GM21390 (cell line): ENCODE measurements at regions not wholly inside any gene's neighbourhood (a gene's known extent, or its start where the extent isn't known, plus 50 kb on each side); places are given as distances from the start of the nearest gene placed in this dataset.
"Not testable (repeated sequence)": the region's sequence is repeated elsewhere in the genome, so short reads cannot be mapped to it uniquely, and the experiment has no call there.

Experiments used
- ATAC-seq: cut with Tn5 transposase; IDR thresholded peaks from one replicate; pipeline ENCODE4 v1.9.1; 2021; ENCODE audit not compliant: unreplicated experiment

DNA sequence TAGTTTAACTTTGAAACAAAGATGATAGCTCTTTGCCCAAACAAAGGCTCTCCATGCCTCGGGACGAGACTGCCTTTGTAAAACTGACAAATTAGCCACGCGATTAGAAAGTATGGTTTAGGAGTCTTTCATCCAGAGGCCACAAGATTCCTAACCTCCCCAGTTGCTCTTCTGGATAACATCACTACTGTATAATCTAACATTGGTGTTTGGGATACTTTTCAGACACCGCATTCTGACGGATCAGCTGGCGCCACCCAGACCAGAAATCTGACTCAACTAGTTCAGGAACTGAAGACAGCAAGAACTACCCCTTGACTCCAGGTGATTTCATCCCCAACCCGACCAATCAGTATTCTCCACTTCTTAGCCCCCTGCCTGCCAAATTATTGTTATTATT is 98.1 kb upstream of the TEX13D start:
- ATAC-seq, result no peak

DNA sequence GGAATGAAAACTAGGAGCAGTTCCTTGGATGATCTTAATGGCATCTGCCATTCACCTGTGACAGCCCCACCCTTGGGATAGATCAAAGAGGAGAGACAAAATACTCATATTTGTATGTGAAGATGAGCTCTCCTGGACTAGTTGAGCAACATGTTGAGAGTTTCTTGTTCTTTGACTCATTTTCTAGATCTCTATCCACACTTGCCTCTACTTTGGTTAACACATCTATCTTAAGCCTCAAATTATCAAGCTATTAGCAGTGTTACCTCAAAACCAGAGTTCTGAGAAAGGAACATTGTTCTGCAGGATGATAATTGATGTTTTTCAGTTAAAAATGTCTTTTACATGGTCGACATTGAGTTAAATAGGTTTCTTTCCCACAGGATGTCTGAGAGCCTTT is 94.2 kb upstream of the TEX13D start:
- no peak for ATAC-seq

DNA sequence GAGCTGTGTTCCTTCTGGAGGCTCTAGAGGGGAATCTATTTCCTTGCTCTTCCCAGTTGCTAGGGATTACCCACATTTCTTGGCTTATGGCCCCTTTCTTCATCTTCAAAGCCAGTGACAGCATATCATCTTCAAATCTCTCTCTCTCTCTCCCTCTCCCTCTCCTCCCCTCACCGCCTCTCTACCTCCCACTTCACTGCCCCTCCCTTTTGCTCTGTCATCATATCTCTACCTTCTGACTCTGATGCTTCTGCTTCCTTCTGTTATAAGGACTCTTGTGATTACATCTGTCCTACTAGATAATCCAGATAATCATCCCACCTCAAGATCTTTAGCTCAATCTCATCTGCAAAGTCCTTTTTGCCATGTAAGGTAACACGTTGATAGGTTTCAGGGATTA is 93.1 kb upstream of the TEX13D start:
- no peak for ATAC-seq

DNA sequence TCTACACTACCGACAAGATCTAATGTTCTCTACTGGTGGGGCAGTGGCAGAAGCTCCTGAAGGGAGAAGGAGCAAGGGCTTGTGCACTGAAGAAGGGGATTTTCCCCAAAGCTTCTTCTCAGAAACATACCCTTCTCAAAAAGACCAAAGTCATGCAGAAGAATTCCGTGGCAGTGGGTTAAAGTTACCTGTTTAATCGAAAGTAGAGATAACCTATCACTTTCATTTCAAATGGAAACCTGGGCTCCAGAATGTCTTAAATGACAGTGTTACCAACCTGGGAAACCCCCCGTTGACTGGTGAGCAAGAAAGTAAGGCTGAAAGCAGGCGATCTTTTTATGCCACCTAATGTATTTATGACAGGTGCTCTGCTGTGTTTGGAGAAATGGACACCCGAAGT is 92.5 kb upstream of the TEX13D start:
- peak; percentile 94 for ATAC-seq

DNA sequence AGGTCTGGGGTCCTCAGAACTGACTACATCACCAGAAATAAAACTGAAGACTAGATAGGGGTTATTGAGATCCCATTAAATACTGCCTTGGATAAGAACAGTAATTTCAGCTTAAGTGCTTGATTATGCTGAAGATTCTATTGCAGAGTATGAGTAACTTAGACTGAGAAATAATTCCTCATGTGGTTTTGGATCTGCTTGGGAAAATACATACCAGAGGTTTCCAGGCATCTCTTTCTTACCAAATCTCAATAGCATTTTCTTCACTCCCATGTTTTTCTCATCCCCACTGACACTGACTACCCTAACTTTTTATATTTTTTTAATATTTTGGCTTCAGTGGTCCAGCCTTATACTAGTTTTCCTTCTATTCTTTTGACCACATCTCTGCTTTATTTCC is 92.0 kb upstream of the TEX13D start:
- ATAC-seq, result peak; percentile 2

DNA sequence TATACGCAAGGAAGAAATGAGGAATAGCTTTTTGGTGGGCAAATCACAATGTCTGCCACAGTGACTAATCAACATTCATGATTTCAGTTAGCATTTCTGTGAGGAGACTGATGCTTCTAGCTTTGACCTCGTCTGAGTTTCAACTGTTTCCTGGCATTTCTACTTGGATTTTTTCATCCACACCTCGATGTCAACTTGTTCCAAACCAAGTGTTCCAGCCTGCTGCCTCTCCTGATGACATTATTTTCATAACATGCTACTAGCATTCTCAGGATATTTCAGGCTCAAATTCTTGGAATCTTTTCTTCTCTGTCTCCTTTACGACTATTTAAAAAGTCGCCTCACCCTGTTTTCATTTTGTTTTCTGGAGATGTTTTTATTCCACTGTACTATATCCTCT is 90.3 kb upstream of the TEX13D start:
- ATAC-seq, result no peak

DNA sequence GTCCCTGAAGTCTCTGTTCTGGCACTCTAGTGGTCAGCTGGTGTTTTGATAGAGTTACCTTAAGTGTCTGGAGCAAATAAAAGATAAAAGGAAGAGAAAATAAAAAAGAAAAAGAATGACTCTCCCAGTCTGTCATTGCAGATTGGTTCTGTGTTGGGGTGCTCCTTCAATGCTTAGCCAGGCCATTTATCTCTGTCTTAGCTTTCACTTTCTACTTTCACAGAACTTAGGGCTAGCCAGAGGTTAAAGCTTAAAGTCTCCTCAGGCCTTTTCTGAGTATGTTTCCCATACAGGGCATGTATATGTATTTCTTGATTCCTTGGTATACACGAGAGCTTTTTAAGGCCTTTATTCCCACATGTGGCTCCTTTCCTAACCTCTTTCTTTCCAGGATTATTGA is 83.1 kb upstream of the TEX13D start:
- ATAC-seq, result no peak

DNA sequence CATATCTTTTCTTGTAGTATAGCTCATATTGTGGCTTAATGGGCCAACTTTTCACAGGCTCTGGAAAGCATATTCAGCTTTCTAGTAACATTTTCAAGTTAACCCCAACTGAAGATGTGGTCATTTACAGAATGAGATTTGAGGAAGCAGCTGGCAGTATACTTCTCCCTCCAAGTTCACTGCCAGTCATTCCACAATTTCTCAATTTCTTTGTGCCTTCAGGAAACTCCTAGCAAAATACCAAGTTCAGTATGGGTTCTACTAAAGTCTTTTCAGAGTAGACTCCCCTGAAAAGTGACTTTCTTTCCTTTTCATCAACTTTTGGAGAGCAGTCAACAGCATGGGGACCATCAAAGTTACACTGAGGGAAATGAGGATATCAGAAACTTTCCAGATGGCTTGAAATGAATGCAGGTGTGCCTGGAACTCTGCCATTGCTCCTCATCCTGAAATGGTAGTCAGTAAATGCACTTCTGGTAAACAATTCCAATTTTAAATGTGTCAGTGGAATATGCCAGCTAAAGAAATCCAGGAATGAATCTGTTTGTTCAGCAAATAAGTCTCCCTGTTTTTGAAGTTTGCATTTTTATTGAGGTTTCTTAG is 81.5 kb upstream of the TEX13D start:
- ATAC-seq, result no peak

DNA sequence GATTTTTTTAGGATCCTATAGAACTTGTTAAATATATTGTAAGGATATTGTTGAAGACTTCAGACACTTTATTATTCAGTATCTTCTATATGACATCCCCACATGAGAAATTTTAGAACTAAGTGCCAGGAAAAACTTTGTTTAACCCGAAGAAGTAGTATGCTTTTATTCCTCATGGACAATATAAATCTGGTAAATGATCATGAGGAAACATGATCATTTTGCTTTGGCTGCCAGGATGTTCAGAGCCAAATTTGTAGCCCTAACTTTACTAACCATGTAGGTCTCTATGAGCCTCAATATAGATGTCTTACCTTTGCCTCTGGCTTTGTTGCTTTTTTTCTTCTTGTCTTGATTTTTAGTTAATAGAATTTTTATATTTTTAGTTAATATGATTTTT is 77.8 kb upstream of the TEX13D start:
- no peak for ATAC-seq

DNA sequence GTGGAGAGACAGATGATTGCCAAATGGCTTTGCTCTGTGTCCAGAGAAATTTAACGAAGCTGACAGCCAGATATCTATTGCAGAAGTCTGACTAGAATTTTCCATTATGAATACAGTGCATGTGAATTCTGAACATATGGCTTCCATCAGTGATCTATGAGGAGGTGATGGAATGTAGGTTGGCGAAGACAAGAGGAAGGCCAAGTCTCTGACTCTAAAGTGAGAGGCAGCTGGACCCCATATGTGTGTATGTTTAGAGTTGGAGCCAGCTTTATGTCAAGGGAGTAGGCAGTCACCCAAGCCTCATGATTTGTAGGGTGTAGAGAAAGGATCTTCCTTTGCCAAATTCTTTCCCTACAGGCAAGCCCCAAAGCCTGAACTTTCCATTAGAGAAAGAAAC is 76.2 kb upstream of the TEX13D start:
- ATAC-seq, result no peak

DNA sequence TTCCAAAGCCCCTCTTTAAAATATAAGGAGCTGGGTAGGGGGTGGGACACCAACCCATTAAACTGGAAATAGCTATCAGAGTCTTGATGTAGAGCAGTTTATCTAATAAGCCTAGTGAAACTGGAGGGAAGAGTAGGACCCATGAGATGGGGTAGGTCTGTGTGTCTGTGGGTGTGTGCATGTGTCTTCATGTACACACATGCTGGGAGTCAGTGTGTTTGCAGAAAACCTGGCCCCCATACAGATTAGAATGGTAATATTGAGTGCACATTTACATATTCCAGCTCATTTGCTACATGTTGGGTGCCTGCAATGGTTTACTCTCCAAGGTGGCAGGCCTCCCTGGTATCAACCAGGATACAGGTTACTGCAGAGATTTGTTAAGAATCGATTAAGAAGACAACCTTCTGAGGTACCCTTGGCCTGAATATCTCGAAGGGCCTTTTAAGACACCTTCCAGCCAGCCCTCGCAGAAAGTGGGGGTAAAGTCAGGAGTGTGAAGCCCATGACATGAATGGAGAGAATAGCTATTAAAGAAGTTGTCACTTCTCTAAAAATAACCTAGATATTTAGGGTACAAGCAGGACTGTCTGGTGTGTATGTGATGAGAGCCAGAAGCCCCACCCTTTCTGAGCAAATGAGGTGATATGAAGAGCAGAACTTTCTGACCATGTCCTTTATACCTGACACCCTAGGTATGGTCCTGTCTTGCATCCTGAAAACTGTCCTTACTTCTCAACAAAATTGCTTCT is 75.7 kb upstream of the TEX13D start:
- no peak for ATAC-seq

DNA sequence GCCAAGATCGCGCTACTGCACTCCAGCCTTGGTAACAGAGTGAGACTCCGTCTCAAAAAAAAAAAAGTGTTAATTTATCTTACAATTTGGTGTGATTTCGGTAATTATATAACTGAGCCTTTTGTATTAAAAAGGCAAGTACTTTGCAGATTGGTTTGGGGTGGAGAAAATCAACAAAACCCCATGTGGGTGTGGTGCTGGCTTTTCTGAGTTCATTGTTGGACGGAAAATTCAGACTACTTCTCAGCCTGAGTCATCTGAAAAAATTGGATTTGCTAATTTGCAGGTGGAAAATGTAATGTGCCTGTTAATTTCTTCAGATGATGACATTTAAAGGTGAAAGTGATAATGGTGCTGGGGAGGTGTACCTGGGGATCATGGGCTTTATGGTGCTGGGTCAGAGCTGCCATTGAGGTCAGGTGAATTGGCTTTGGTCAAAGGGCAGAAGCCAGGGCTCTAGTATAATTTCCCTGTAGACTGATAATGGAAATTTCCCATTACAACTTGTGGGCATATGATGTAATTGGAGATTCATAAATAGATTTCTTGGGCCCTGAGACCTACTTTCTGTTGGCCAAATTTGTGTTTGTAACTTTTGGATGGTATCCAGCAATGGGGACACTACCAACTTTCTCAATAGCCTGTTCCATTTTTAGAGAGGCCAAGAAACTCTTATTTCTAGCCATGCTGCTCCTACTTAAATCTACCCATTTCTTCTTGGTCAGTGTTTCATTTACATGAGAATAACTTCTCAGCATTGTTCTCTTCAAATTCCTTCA is 74.3 kb upstream of the TEX13D start:
- no peak for ATAC-seq

DNA sequence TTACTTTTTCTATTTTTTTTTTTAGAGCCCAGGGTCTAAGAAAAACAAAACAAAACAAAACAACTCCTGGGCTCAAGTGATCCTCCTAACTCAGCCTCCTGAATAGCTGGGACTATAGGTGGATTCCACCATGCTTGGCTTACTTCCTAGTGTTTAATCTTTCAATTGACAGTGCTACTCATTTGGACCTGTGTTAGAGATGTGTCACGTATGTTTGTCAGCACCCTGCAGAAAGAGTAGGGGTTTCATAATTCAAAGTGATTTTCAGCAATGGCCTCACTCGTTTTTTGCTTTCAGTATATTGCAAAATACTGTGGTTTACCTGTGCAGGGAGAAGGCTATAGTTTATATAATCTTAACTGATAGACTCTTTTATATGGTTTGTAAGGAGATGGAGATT is 71.6 kb upstream of the TEX13D start:
- ATAC-seq, result no peak

DNA sequence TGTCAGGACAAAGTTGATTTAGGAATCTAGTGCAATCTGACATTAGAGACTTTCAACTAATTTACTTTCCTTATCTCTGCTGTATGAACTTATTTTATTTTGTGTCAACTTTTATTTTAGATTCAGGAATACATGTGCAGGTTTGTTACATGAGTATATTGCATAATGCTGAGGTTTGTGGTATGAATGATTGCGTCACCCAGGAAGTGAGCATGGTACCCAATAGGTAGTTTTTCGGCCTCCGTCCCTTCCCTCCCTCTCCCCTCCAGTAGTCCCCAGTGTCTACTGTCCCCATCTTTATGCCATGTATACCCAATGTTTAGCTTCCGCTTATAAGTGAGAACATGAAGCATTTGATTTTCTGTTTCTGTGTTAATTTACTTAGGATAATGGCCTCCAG is 68.7 kb upstream of the TEX13D start:
- ATAC-seq, result no peak

DNA sequence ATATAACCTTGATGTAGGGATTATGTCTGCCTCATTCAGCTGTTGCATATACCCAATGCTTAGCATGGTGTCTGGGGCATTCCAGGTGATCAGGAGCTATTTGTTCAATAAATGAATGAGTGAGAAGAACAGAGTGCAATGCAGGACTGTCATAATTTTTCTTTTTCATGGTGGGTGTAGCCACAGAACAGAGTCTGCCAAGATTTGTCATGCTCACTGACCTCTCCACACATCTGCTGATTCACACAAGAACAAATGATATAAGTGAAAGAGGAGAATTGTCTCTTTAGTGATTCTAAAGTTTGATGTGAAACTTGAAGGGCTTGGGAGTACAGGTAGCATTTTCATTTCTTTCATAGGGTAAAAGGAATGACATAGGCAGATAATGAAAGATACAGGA is 64.4 kb upstream of the TEX13D start:
- ATAC-seq, result no peak

DNA sequence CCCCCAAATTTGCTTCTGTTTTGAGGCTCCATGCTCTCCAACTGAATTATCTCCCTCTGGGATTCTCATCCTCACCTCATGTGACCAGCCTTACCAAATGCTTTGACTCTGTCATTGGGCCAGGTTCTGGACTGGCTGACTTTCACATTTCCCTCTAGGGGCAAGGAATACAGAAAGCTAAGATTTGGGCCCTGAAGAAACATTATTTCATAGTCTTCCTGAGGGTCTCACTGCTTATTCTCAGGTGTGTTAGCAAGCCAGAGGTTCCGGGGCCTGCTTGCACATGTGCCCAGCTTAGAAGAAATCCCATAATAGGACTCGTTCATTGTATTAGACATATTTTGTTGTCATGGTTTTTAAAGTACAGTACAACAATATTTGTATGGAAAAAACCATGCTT is 62.6 kb upstream of the TEX13D start:
- no peak for ATAC-seq

DNA sequence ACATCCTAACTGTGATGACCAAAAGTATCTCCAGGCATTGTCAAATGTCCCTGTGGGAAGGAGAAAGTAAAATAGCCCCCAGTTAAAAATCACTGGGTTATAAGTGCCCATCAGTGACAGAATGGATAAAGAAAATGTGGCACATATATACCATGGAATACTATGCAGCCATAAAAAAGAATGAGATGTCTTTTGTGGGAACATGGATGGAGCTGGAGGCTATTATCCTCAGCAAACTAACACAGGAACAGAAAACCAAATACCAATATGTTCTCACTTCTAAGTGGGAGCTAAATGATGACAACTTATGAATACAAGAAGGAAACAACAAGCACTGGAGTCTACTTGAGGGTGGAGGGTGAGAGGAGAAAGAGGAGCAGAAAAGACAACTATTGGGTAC is 60.9 kb upstream of the TEX13D start:
- ATAC-seq, result not testable (repeated sequence)

DNA sequence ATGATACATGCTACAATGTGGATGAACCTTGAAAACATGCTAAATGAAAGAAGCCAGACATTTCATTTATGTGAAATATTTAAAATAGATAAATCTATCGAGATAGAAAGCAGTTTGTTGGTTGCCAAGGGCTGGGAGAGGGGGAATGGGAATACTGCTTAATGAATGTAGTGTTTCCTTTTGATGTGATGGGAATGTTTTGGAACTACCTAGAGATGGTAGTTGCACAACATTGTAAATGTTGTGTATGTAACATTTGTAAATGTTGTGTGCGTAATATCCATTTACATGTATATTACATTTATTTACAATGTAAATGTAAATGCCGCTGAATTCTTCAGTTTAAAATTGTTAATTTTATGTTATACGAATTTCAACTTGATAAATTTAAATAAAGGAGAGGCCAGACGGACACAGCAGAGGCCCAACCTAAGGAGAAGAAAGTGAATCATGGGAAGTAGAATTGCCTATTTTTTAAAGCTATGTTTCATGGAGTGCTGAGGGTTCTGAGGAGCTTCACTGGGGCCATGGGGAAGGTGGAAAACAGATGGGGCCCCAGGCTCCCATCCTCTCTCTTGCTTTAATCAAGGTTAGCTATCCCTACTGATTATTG is 60.0 kb upstream of the TEX13D start:
- ATAC-seq, result no peak

DNA sequence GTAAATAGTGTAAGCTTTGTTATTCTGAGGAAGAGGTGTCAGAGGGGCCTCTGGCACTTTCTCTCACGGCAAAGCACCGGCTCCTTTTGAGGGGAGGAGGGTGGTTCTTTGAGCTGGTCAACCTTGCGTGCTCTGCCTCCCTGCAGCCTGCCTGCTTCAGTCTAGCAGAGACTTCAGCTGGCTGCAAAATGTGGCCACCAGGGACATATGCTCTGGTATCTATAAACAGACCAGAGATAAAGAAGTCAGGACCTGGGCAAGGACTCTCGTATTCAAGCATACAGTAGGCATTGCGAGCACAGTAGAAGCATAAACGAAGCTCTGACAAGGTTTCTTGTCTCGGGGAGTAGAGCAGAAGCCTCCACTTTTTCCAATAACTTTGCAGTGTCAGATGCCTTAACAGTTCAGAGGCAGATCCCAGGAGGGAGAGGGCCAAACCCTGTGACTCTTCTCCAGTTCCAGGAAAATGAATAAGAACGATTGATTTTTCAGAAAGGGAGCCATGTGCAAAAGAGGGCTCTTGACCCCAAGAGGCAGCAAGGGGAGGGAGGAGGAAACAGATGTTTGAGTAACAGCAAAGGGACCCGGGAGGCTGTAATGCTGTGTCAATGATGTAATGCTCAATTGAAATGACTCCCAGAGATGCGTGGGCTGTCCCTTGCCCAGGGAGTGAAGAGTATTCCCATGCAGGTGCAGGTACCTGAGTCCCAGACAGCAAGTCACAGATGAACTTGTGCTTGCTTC is 57.9 kb upstream of the TEX13D start:
- no peak for ATAC-seq

DNA sequence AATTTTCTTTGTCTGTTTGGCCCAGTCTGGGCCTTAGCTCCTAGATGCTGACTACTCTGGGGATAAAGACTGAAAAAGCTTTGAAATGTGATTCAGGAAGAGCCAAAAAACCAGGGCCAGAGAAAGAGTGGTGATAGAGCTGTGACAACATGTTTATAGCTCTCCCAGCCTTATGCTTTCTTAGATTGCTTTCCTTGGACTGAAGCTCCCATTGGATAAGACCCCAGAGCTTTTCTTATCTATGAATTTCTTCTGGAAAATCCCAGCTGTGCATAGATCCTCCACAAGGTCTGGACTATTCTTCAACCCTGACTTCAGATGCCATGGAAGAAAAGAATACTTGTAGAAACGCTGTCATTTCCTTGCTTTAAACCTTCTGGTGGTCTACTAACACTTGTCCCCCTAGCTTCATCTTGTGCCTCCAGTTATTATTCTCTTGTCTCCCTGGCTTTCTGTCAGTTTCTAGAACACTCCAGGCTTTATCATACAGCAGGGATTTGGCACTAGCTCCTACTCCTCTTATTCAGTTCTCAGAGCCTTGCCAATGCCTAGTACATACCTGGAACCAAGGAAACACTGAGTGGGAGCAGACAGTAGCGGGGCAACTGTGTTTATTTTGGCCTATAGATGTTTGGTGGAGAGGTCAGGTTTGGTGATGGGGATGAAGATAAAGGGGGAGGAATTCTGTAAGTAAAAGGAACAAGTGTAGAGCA is 57.1 kb upstream of the TEX13D start:
- no peak for ATAC-seq
